ENCODE measurements at regions not wholly inside any gene's neighbourhood (a gene's known extent, or its start where the extent isn't known, plus 50 kb on each side); places are given as distances from the start of the nearest gene placed in this dataset.

DNA sequence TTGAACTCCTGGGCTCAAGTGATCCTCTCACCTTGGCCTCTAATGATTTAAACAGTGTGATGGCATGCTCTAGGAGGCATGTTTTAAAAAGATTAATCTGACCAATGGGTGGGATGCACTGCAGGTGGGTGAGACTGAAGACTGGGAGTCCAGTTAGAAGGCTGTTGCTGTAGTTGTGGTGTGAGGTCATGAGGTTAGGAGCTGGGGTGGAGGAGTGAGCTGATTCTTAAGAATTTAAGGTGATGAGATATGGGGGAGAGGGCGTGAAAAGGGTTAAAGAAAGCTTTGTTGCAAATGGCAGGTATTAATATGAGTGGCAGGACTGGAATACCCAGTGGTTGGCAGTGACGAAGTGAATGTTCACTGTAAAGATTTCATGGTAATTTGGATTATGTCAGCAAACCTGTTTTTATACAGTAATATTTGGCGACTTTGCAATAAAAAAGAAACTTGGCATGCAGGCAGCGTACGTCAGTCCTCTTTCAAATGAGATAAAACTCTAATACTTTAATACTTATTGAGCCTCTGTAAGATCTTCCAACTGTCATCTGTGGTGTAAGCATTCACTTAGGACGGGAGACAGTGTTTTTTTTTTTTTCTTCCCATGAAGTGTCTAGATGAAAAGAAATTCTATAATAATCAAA, 72.8 kb upstream of the MTPN start (continued):
- TF ChIP-seq, protein P1, sequence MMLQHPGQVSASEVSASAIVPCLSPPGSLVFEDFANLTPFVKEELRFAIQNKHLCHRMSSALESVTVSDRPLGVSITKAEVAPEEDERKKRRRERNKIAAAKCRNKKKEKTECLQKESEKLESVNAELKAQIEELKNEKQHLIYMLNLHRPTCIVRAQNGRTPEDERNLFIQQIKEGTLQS (IDR thresholded peaks at IDR 0.05; ENCODE audit: insufficient read depth, low read depth, low read length), result no peak
- no peak for TF ChIP-seq EGR1 (IDR thresholded peaks at IDR 0.05; ENCODE audit: borderline replicate concordance, low read depth, low read length)
- no peak for TF ChIP-seq SIX5 (IDR thresholded peaks at IDR 0.05; ENCODE audit: low read depth, low read length)
